UCSD-AML1 (cell line): ENCODE measurements at regions not wholly inside any gene's neighbourhood (a gene's known extent, or its start where the extent isn't known, plus 50 kb on each side); places are given as distances from the start of the nearest gene placed in this dataset.
"Not testable (repeated sequence)": the region's sequence is repeated elsewhere in the genome, so short reads cannot be mapped to it uniquely, and the experiment has no call there.

Experiments
- DNase-seq: peaks from one replicate; lab custom pipeline; 2025; ENCODE audit not compliant: unreplicated experiment; lab: John Stamatoyannopoulos, UW

GRCh38 chr21:22138297-22139016, 1140.2 kb downstream of the NCAM2 start:
- no peak for DNase-seq

- no peak for DNase-seq
These were observed 1147.3 kb downstream of the NCAM2 start for GRCh38 chr21:22145545-22145944.

GRCh38 chr21:22154579-22155274, 1156.5 kb downstream of the NCAM2 start:
- no peak for DNase-seq

- DNase-seq, result no peak
These were observed 1166.7 kb downstream of the NCAM2 start for GRCh38 chr21:22164912-22165311.

GRCh38 chr21:22174746-22175145, 1176.5 kb downstream of the NCAM2 start:
- no peak for DNase-seq

- DNase-seq, result no peak
These were observed 1191.1 kb downstream of the NCAM2 start for GRCh38 chr21:22189278-22189677.

GRCh38 chr21:22191581-22191980, 1193.4 kb downstream of the NCAM2 start:
- no peak for DNase-seq

GRCh38 chr21:22192766-22193165, 1194.6 kb downstream of the NCAM2 start:
- DNase-seq, result no peak

GRCh38 chr21:22194986-22195385, 1196.8 kb downstream of the NCAM2 start:
- not testable (repeated sequence) for DNase-seq

DNA sequence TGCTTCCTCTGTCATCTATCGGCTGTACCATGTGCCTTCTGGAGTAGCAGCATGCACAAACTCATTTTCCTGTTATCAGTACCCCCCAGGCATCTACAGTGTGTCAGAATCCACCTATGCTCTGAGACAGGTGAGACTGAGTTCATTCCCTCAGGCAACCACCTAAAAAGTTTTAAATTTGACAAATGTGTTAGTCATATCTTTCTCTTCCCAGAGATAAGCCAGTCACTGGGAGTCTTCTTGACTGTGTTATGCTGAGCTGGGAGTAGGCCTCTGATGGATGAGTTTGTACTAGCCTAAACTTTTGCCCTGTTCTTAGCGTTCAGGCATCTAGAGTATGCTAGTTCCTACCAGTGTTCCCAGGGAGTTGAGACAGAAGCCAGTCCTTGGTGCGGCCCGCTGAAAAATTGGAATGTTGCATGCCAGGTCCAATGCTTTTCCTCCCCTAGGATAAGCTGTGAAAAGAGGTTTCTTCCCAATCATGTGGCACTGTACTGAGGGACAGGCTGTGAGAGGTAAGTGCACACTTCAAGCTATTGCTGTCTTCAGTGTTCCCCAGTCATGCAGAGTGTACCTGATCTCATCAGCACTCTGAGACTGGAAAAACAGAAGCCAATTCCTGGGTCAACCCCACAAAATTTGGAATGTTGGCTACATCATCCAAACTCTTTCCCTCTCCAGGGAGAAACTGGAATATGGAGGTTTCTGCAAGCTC, 1202.3 kb downstream of the NCAM2 start:
- DNase-seq, result no peak

DNA sequence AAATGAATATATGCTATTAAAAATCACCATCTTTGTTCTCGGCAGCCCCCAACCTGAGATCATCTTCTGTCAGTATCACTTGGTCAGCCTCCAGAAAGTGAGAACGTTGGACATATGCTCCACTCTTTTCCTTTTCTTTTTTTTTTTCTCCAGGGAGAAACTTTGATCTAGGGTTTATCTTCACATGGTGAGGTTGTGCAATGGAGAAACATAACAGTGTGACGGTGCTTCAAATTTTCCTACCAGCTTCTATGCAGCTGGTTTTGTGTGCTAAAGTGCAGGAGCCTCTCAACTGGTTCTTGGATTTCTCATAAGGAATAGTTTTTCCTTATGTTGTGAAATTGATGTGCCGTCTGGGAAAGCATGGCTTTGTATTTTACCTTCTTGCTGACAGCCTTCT, 1202.9 kb downstream of the NCAM2 start:
- DNase-seq, result no peak

- no peak for DNase-seq
These were observed 1203.5 kb downstream of the NCAM2 start for GRCh38 chr21:22201669-22202068.

GRCh38 chr21:22209304-22209700, 1211.1 kb downstream of the NCAM2 start:
- DNase-seq, result no peak

GRCh38 chr21:22211943-22212342, 1213.7 kb downstream of the NCAM2 start:
- DNase-seq, result no peak

DNA sequence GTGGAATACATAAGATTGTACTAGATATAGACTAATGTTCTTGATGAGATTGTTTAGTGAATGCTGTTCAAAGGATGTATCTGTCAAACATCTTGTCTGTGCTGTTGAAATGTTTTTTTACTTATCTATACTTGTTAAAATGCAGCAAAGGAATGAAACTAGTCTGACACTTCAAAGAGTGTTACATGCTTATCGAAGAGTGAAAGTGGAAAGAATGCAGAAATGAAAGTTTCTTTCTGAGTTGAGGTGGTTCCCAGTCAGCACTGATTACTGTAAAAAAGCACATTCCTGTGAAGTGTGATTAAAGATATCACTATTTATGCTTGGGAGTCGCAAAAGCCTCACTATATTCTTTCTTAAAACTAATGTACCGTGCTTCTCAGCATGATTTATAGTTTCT, 1225.2 kb downstream of the NCAM2 start:
- DNase-seq, result no peak

DNA sequence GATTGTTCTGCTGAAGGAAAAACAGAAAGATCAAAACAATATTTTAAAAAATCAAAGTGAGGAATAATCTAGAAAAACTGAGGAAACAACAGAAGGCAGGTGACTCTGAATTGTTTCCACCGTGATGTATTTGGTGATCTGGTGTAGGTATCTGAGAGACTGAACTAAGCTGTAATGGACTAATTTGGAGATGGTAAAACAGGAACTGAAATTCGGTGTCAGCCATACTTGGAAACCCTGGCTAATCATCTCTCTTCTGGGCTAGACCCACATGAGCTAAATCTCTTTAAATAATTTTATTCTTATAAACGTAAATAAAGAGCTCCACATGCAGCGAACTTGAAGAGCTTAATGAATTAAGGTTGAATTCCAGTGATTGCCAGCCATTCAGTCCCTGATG, 1226.1 kb downstream of the NCAM2 start:
- DNase-seq, result no peak

DNA sequence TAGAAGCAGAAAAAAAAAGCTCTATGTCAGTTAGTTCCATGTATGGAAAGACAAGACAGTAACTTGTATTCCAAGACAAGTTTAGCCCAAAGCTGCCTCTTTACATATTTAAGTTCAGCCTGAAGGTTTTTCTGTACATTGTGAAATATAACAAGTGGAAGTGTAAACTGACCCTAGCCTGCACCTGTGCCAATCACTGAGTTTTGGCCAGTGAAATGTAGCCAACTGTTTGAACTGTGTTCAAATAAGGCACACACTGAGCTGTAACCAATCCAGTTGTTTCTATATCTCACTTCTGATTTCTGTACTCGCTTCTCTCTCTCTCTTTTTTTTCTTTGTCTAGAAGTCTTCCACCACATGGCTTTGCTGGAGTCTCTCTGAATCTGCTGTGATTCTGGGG, 1227.1 kb downstream of the NCAM2 start:
- DNase-seq, result no peak

DNA sequence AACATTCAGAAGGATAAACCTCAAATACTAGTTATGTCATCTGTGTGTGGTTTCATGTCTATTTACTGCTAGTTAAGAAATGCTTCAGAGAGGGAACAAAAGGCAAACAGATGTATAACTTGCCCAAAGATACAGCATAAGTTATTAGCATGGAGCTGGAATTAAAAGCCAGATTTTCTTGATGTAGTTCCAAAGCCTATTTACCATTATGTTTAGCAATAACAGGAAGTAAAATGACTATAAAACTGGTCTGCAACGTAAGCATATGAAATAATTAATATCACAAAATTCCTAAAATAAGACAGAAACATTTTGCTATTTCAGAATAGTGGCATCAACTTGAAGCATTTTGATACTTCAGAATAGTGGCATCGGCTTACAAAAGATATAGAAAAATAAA, 1232.8 kb downstream of the NCAM2 start:
- no peak for DNase-seq

DNA sequence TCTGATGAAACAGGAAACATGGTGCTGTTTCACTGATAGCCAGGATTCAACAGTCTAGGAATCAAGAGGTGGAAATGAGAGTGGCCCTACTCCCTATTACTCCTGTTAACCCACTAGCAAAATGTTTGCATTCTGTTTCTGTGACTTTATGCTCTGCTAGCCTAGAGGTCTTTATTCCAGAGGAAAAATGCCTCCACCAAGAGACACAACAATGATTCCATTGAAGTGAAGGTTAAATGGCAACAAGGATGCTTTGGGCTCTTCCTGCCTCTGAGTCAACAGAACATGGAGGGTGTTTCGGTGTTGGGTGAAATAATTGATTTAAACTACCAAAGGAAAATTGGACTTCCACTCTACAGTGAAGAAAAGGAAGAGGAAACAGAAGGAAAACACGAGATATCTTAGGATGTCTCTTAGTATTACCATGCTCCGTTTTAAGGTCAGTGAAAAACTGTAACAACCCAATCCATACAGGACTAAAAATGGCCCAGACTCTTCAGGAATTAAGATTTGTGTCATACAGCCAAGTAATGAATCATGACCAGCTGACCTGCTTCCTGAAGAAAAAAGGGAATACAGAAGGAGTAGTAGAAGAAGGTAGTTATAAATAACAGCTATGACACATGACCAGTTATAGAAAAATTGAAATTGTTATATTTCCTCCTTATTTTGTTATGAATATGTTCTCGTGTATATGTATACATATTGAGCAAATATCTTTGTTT, 1237.8 kb downstream of the NCAM2 start:
- no peak for DNase-seq

- DNase-seq, result no peak
These were observed 1246.3 kb downstream of the NCAM2 start for GRCh38 chr21:22244516-22244915.

GRCh38 chr21:22250355-22250754, 1252.1 kb downstream of the NCAM2 start:
- no peak for DNase-seq
